ENCODE measurements at regions not wholly inside any gene's neighbourhood (a gene's known extent, or its start where the extent isn't known, plus 50 kb on each side); places are given as distances from the start of the nearest gene placed in this dataset.

- no peak for TF ChIP-seq RARB (CRISPR knock-in tag; IDR thresholded peaks at IDR 0.05)
- TF ChIP-seq CREB5 (CRISPR knock-in tag; IDR thresholded peaks at IDR 0.05; ENCODE audit: low read depth): no peak
- no peak for TF ChIP-seq PATZ1 (CRISPR knock-in tag; IDR thresholded peaks at IDR 0.05; ENCODE audit: borderline replicate concordance)
- TF ChIP-seq ARNTL (CRISPR knock-in tag; IDR thresholded peaks at IDR 0.05; ENCODE audit: borderline replicate concordance, low read depth): no peak
- TF ChIP-seq SNAI2 (CRISPR knock-in tag; IDR thresholded peaks at IDR 0.05): no peak
- no peak for TF ChIP-seq ZFP30 (CRISPR knock-in tag; IDR thresholded peaks at IDR 0.05)
- TF ChIP-seq TSHZ2 (CRISPR knock-in tag; IDR thresholded peaks at IDR 0.05): no peak
- no peak for TF ChIP-seq TCF4 (CRISPR knock-in tag; IDR thresholded peaks at IDR 0.05; ENCODE audit: borderline replicate concordance)
These were observed 672.8 kb upstream of the GNPDA2 start for GRCh38 chr4:45399116-45399515.

Data from SK-N-SH treated with all-trans-retinoic acid at 6 μM for 48 hours (cell line).